ENCODE measurements at regions not wholly inside any gene's neighbourhood (a gene's known extent, or its start where the extent isn't known, plus 50 kb on each side); places are given as distances from the start of the nearest gene placed in this dataset.
"Not testable (repeated sequence)": the region's sequence is repeated elsewhere in the genome, so short reads cannot be mapped to it uniquely, and the experiment has no call there.

GRCh38 chr10:26952094-26952493 lies 91.3 kb upstream of the ABI1 start:
- peak in 2 of 3 donors; percentile 9 to 17 for DNase-seq

GRCh38 chr10:26951650-26952049 lies 90.9 kb upstream of the ABI1 start:
- no peak for DNase-seq

DNA sequence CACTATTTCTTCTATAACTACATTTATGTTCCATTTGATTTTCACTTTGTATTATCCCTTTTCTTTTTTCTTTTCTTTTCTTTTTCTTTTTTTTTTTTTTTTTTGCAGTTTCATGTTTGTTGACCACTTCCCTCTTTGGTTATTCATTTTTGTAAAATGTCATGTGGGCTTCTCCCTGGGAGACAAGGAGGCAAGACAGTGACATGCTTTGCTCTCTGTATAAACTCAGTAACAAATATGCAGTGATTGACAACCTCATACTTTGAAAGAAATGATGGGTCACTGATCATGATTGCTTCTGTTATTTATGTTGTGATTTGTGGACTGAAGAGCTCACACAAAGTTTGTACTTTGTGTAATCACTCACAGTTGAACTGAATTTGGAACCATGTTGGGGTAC lies 90.2 kb upstream of the ABI1 start:
- peak in 2 of 3 donors; percentile 10 to 30 for DNase-seq

DNA sequence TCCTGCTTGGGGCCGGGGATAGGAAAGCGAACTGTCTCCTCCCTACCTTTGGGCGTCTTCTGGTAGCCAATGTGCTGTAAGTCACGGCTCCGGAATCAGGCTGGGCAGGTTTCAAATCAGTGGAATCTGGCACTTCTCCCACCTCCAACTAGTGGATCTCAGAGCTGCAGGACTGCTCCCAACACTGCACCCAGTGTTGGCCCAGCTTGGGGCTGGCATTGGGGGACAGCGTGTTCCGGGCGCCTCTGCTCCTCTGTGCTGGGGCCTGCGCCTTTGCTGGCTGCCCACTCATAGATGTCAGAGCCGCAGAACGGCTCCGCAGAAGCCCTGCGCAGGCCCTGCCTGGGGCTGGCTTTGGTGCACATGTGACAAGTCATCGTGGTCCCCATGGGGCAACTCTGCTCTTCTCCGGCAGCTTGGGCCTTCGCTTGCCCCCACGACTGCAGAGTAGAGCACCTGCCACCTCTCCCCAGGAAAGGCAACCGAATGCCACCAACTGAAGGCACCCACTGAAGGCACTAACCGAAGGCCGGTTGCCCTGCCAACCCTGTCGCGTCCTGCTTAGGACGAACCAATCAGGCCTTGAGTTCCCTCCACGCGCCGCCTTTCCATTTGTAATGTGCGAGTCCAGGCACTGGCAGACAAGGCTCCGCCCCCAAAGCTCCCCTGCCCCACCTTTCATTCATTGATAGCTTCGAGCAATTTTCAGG lies 85.5 kb upstream of the ABI1 start:
- no peak for DNase-seq

GRCh38 chr10:26944261-26944882 lies 83.6 kb upstream of the ABI1 start:
- no peak for DNase-seq

DNA sequence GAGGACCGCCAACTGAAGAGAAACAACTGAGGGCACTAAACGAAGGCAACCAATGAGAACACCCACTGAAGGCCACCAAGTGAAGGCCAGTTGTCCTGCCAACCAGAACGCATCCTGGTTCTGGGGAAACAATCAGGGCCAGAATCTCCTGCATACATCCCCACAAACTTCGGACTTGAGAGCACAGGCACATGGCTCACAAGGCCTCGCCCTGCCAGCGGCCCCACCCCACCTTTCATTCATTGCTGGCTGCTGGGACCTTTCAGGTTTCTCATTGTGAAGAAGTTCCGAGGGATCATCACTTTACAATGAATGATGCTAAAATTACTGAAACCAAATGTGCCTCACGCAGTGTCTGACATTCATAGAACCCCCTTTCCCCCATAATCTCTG lies 79.2 kb upstream of the ABI1 start:
- DNase-seq, result no peak

DNA sequence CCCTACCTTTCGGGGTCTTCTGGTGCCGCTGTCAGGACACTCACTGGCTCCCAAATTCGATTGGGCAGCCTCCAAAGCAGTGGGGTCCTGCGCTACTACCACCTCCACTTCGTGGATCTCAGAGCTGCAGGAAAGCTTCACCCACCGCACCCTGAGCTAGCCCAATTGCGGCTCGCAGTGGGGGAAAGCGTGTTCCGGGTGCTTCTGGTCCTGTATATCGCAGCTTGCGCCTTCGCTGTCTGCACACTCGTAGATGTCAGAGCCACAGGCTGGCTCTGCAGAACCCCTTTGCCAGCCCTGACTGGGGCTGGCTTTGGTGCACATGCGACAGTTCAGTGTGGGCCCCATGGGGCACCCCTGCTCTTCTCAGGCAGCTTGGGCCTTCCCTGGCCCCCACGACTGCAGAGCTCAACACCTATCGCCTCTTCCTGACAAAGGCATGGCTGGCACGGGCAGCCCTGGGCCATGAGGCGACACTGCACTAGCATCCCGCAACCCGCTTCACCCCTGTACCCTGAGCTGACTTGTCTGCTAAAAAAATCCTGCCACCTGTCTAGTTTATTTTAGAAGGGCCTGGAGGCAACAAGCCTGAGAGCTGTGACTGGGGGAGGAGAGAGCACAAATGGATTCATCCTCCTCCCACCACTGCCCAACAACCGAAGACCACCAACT lies 78.7 kb upstream of the ABI1 start:
- DNase-seq, result no peak

- no peak for DNase-seq
Measured at GRCh38 chr10:26938578-26938977, 77.8 kb upstream of the ABI1 start.

DNA sequence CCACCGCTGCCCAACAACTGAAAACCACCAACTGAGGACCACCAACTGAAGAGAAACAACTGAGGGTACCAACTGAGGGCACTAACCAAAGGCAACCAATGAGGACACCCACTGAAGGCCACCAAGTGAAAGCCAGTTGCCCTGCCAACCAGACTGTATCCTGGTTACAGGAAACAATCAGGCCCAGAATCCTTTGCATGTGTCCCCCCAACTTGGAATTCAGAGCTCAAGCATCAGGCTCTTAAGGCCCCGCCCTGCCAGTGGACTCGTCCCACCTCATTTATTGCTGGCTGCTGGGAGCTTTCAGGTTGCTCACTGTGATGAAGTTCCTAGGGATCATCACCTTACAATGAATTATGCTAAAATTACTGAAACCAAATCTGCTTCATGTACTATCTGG lies 76.6 kb upstream of the ABI1 start:
- DNase-seq, result no peak

DNA sequence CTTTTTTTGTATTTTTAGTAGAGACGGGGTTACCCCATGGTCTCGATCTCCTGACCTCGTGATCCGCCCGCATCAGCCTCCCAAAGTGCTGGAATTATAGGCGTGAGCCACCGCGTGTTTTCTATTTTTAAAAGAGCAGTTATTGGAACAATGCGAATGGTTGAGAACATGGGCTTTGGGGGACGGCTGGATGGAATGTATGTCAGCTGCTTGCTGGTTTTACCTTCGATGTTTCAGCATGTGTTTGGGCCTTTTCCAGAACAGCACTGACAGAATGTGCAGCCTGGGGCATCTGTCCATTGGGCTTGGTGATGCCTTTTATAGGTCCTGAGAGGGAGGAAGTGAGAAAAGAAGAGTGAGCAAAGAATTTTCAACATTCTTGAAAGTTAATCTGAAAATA lies 73.4 kb upstream of the ABI1 start:
- DNase-seq, result not testable (repeated sequence)

- no peak for DNase-seq
Measured at GRCh38 chr10:26932576-26932975, 71.8 kb upstream of the ABI1 start.

DNA sequence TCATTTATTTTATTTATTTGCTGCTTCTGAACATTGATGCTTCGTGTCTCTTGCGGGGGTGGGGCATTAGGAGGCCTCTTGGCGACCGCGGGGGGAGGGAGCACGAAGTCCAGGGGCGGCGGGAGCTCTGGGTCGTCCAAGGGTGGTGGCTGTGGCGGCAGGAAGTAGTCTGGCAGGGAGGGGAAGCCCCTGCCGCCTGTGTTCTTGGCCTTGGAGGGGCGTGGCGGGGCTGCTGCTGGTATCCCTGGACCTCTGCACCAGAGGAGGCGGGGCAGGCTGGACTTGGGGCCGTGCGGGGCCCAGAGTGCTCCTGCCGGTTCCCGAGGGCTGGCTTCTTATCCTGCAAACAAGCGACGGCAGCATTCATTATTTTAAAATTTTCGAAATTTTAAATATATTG lies 70.5 kb upstream of the ABI1 start:
- peak; percentile 36 to 65 (median 44) for DNase-seq

DNA sequence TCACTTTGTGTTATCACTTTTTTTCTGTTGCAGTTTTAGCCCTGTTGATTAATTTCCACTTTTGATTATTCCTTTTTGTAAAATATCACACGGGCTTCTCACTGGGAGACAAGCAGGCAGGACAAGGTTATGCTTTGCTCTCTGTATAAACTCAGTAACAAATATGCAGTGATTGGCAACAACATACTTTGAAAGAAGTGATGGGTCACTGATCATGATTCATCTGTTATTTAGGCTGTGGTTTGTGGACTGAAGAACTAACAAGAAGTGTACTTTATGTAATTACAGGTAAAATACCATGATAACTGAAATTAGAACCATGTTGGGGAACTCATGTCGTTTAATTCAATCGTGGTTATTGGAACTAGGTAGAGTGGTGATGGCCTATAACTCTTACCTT lies 62.1 kb upstream of the ABI1 start:
- not testable (repeated sequence) for DNase-seq

DNA sequence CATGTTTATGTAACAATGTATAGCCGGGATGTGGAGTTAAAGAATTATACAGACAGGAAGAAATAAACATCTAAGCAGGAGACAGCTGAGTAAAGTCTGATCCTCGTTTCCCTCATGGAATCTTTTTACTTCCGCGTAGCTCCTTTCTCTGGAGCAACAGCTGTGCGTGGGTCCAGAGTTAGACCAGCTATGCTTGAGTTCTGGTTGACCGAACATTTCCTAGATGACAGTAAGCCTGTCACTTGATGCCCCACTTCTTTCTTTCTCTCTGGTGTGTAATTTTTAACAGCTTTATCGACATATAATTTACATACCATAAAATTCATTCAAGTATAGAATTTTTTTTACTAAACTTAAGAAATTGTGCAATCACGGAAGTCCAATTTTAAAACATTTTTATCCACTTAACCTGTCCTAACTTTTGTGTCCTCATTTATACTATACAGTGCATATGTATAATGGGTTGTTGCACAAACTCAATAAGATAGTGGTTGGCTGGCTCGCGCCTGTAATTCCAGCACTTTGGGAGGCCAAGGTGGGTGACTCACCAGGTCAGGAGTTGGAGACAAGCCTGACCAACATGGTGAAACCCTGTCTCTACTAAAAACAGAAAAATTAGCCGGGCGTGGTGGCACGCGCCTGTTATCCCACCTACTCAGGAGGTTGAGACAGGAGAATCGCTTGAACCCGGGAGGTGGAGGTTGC lies 58.5 kb upstream of the ABI1 start:
- not testable (repeated sequence) for DNase-seq

DNA sequence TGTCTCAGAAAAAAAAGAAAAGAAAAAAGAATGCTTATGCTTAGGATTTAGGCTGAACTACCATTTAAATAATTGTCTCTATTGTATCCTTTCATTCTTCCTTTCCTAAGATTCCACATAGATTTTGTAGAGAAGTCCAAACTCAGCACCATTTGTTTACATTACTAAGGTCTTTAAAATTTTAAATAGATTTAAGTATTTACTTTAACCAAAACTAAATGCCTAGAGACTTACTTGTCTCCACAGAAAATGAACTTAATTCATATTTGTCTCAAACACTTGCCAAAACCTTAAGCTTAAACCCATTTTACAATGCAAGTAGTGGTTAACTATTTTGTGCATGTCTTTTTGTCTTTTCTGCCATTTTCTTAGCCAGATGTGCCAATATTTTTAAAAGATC lies 54.1 kb upstream of the ABI1 start:
- no peak for DNase-seq

- DNase-seq, result peak; percentile 9 to 38 (median 35)
Measured at GRCh38 chr10:26911811-26912461, 51.2 kb upstream of the ABI1 start.
